Neural crest cell (in vitro differentiated cells): ENCODE measurements at regions not wholly inside any gene's neighbourhood (a gene's known extent, or its start where the extent isn't known, plus 50 kb on each side); places are given as distances from the start of the nearest gene placed in this dataset.
"Not testable (repeated sequence)": the region's sequence is repeated elsewhere in the genome, so short reads cannot be mapped to it uniquely, and the experiment has no call there.

Source experiments
- DNase-seq: peaks from one replicate; pipeline ENCODE4 v3.0.0; 2021; ENCODE audit warnings: low read depth, mixed read lengths, low spot score
- H3K27ac Mint-ChIP-seq: one replicate; pipeline ENCODE4 v1.8.0; 2021; ENCODE audit warnings: mild to moderate bottlenecking, mixed read lengths; ENCODE audit not compliant: unreplicated experiment
- H3K27me3 Mint-ChIP-seq: 2 replicates; pipeline ENCODE4 v1.8.0; 2021; ENCODE audit warnings: low read depth, mild to moderate bottlenecking, mixed read lengths
- H3K36me3 Mint-ChIP-seq: 2 replicates; pipeline ENCODE4 v1.8.0; 2021; ENCODE audit warnings: low read depth, mild to moderate bottlenecking, mixed read lengths
- H3K4me1 Mint-ChIP-seq: 2 replicates; pipeline ENCODE4 v1.8.0; 2021; ENCODE audit warnings: mixed read lengths
- H3K4me3 Mint-ChIP-seq: one replicate; pipeline ENCODE4 v1.8.0; 2021; ENCODE audit warnings: mild to moderate bottlenecking, mixed read lengths
- H3K9me3 Mint-ChIP-seq: 2 replicates; pipeline ENCODE4 v1.8.0; 2021; ENCODE audit warnings: mixed read lengths
- CTCF ChIP-seq: fragments of 200-600 bp; sonication (generic); conservative IDR thresholded peaks from 2 replicates; pipeline ENCODE4 v1.5.0; 2021; ENCODE audit warnings: antibody characterized with exemption, mild to moderate bottlenecking

- H3K4me1 Mint-ChIP-seq = no peaks in the 10 kb centered on the region
These were observed 115.5 kb upstream of the C2CD4B start for GRCh38 chr15:62280625-62281024.

GRCh38 chr15:62281801-62282200 is 116.7 kb upstream of the C2CD4B start:
- H3K4me3 Mint-ChIP-seq, H3K27me3 Mint-ChIP-seq, DNase-seq, H3K4me1 Mint-ChIP-seq, H3K36me3 Mint-ChIP-seq, H3K27ac Mint-ChIP-seq, H3K9me3 Mint-ChIP-seq: not testable (repeated sequence)

More at GRCh38 chr15:62280625-62281024, 115.5 kb upstream of the C2CD4B start:
- H3K36me3 Mint-ChIP-seq = peaks cover 3% of the 10 kb centered on the region
- no peak for TF ChIP-seq CTCF
- H3K27me3 Mint-ChIP-seq = peaks cover 3% of the 10 kb centered on the region
- H3K27ac Mint-ChIP-seq = no peak overlapping the region
- no peak for DNase-seq
- peaks cover 2% of the 10 kb centered on the region for H3K9me3 Mint-ChIP-seq
- H3K4me3 Mint-ChIP-seq = no peak overlapping the region

GRCh38 chr15:62287066-62287857 is 122.2 kb upstream of the C2CD4B start:
- H3K27ac Mint-ChIP-seq = no peak overlapping the region
- DNase-seq = no peak
- H3K27me3 Mint-ChIP-seq = peaks cover 9% of the 10 kb centered on the region
- no peak overlapping the region for H3K4me3 Mint-ChIP-seq
- H3K9me3 Mint-ChIP-seq = peaks cover 8% of the 10 kb centered on the region
- no peaks in the 10 kb centered on the region for H3K4me1 Mint-ChIP-seq
- no peaks in the 10 kb centered on the region for H3K36me3 Mint-ChIP-seq
- no peak for TF ChIP-seq CTCF

GRCh38 chr15:62288361-62289017 is 123.4 kb upstream of the C2CD4B start:
- TF ChIP-seq CTCF = no peak
- H3K27ac Mint-ChIP-seq = no peak overlapping the region
- peaks cover 8% of the 10 kb centered on the region for H3K9me3 Mint-ChIP-seq
- H3K27me3 Mint-ChIP-seq = peaks cover 10% of the 10 kb centered on the region
- H3K4me3 Mint-ChIP-seq = no peak overlapping the region
- H3K36me3 Mint-ChIP-seq = no peaks in the 10 kb centered on the region
- H3K4me1 Mint-ChIP-seq = no peaks in the 10 kb centered on the region
- no peak for DNase-seq

- Mint-ChIP-seq H3K4me1 (no peaks in the 10 kb centered on the region), H3K27me3 (peaks cover 26% of the 10 kb centered on the region), H3K36me3 (no peaks in the 10 kb centered on the region), H3K27ac (no peak overlapping the region), H3K9me3 (peaks cover 14% of the 10 kb centered on the region), H3K4me3 (no peak overlapping the region)
- no peak for TF ChIP-seq CTCF
- no peak for DNase-seq
These were observed 126.2 kb upstream of the C2CD4B start for GRCh38 chr15:62291262-62291661.
